ENCODE measurements at regions not wholly inside any gene's neighbourhood (a gene's known extent, or its start where the extent isn't known, plus 50 kb on each side); places are given as distances from the start of the nearest gene placed in this dataset.

DNA sequence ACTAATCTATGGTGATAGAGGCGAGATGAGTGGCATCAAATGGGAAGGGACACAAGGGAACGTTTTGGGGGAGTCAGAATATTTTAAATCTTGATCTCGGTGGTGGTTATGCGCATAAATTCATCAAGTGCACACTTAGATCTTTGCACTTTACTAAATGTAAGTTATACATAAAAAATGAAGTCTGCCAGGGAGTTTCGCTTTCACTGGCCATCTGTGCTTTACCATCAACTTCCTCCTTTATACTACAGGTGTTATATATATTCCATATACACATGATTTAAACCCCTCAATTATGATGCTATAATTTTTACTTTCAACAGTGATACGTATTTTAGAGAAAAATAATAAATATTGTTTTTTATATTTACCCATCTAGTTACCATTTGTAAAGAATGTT is 97.6 kb upstream of the AKIRIN2 start:
- no peak overlapping the region for H3K27ac ChIP-seq
- TF ChIP-seq, protein P1, sequence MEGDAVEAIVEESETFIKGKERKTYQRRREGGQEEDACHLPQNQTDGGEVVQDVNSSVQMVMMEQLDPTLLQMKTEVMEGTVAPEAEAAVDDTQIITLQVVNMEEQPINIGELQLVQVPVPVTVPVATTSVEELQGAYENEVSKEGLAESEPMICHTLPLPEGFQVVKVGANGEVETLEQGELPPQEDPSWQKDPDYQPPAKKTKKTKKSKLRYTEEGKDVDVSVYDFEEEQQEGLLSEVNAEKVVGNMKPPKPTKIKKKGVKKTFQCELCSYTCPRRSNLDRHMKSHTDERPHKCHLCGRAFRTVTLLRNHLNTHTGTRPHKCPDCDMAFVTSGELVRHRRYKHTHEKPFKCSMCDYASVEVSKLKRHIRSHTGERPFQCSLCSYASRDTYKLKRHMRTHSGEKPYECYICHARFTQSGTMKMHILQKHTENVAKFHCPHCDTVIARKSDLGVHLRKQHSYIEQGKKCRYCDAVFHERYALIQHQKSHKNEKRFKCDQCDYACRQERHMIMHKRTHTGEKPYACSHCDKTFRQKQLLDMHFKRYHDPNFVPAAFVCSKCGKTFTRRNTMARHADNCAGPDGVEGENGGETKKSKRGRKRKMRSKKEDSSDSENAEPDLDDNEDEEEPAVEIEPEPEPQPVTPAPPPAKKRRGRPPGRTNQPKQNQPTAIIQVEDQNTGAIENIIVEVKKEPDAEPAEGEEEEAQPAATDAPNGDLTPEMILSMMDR (conservative IDR thresholded peaks at IDR 0.05): no peak

DNA sequence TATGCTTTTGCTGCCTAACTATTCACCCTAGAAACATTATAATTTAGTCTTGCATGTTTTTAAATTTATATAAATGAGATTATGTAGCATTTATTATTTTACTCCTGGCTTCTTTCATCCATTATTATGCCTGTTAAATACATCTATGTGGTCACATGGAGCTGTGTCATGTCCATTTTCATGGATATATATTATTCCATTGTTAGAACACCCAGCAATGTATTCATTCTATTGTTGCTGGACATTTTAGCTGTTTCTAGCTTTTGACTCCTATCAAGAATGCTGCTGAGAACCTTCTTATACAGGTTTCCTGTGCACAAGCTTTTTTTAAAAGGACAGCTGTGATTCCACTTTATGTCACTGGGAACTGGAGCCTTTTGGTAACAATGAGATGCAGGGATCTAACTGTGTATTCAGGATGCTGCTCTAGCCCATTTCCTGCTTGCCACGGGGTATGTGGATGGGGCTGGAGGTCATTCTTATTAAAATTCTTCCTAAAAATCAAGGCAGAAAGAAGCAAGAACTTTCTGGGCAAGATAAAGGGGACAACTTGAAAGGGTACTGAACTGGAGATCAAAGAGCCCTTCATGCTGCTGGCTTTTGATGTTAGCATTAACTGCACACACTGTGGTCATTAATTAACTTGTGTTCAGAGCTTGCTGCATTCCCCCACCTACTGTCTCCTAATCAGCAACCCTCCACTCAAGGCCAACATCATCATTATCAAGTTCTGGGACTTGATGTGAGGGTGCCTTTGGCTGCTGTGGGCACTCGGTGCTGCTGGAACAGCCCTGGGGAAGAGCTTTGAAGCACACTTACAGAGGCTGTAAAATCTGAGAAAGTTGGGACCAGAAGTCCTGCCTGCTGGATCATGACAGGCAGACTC is 96.6 kb upstream of the AKIRIN2 start:
- TF ChIP-seq, protein P1 (conservative IDR thresholded peaks at IDR 0.05): no peak
- TF ChIP-seq ZFX (IDR thresholded peaks at IDR 0.05): no peak
- H3K27ac ChIP-seq: no peak overlapping the region

DNA sequence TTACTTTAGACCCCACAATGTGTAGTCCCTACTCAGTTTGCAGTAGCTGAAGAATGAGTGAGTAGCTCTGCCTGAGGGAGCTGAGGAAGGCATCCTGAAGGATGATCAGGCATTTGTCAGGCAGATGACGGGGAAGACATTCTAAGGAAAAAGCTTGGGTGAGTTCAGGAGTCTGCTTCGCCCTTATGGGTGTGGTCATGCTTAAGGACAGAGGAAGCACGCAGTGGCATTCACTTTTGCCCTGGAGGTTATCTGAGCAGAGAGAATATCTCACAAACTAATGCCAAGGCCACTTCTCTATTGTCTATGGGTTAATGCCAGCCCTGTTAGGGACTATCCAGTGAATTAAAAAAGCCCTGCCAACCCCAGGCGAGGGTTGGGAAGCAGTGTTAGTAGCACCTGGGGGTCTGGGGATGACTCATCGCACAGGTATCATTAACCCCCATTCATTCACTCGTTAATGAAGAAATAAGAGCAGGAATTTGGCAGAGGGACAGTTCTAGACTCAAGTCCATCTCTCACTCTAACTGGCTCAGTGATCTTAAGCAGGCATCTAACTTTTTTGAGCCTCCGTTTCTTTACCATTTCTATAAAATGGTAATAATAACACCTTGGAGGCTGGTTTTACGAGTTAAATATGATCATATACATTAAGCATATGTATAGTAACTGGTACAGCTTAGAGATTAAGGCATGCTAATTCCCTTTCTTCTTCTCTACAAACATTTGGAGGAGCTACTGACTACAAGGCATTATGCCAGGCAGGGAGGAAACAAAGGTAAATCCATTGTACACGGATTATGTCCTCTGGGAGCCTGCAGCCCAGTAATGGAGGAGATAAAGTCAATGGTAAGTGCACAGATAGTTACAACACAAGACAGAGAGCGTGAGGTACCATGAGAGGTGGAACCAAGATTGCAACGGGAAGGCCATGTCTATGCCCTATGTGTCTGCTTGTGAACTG is 93.2 kb upstream of the AKIRIN2 start:
- H3K27ac ChIP-seq: no peak overlapping the region
- TF ChIP-seq ZFX (IDR thresholded peaks at IDR 0.05): no peak
- TF ChIP-seq, protein P1 (conservative IDR thresholded peaks at IDR 0.05): no peak

DNA sequence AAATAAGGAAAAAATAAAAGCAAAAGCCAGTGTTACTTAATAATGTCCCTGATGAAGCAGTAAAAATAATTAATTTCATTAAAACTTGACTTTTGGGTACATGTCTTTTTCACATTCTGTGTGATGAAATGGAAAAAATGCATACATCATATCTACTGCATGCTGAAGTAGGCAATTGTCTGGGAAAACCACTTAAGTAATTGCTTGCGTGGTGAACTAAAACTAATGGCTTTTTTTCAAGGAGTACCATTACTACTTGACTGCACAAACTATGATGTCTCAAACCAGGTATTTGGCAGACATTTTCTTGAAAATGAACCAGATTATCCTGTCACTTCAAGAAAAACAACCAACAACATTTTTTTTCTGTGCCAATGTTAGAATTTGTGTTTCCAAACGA is 91.3 kb upstream of the AKIRIN2 start:
- TF ChIP-seq, protein P1 (conservative IDR thresholded peaks at IDR 0.05): no peak
- TF ChIP-seq ZFX (IDR thresholded peaks at IDR 0.05): no peak
- H3K27ac ChIP-seq: no peak overlapping the region

DNA sequence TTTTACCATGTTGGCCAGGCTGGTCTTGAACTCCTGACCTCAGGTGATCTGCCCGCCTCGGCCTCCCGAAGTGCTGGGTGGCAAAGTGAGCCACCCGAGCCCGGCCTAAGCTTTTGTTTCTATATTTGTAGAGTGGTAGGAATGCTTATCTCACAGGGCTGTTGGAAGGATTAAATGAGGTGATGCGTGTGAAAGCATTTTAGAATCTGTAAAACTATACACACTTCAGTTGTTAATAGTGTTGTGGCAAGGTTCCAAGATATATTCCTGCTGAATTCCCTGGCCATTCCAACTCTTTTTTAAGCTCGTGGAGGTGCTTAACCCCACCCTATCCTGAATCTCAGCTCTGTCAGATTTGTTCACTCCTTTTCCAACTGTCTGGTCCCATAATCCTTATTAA is 89.9 kb upstream of the AKIRIN2 start:
- TF ChIP-seq ZFX (IDR thresholded peaks at IDR 0.05): no peak
- TF ChIP-seq, protein P1 (conservative IDR thresholded peaks at IDR 0.05): no peak
- H3K27ac ChIP-seq: no peak overlapping the region

DNA sequence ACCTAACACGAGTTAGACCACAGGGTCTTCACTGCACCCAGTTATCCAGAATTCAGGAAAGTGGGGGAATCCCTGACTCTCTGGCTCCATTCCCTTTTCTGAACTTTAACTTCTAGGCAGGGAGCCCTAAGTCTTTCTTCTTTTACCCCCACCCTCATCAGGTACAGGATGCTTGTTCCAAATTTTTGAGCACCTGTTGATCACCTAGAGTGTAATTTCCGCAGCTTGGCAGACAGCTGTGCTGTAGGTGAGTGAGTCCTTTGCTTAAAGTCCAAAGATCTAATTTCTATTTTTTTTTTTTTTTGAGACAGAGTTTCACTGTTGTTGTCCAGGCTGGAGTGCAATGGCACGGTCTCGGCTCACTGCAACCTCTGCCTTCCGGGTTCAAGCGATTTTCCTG is 89.5 kb upstream of the AKIRIN2 start:
- H3K27ac ChIP-seq: no peak overlapping the region
- no peak for TF ChIP-seq ZFX (IDR thresholded peaks at IDR 0.05)
- TF ChIP-seq, protein P1 (conservative IDR thresholded peaks at IDR 0.05): no peak

DNA sequence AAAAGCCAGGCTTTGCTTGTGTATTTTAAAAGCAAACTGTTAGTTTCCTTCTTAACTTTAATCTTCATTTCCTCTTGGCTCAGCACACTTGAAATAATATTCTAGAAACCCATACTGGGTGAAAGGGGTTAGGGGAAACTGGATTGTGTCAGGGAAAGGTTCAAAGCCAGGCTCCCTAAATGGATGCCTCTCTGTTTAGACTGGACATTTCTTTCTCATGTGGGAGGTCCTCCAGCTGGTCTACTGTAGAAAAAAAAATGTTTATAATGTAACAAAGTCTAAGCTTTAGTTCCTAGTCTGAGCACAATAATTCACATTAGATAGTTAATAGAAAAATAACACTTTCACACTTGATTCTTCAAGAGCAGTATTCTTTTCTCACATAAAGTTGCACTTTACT is 89.0 kb upstream of the AKIRIN2 start:
- no peak overlapping the region for H3K27ac ChIP-seq
- TF ChIP-seq, protein P1 (conservative IDR thresholded peaks at IDR 0.05): no peak
- TF ChIP-seq ZFX (IDR thresholded peaks at IDR 0.05): no peak
